Retina (tissue), 1 donor: ENCODE measurements at regions not wholly inside any gene's neighbourhood (a gene's known extent, or its start where the extent isn't known, plus 50 kb on each side); places are given as distances from the start of the nearest gene placed in this dataset.

Source experiments
- DNase-seq: peaks from one replicate; pipeline ENCODE4 v3.0.0-alpha.2; 2016

GRCh38 chr13:110097013-110097412 lies 209.9 kb downstream of the COL4A1 start:
- no peak for DNase-seq

GRCh38 chr13:110092831-110093247 lies 214.1 kb downstream of the COL4A1 start:
- DNase-seq, result no peak

- no peak for DNase-seq
These were observed 217.1 kb downstream of the COL4A1 start for GRCh38 chr13:110089815-110090214.

GRCh38 chr13:110089100-110089499 lies 217.9 kb downstream of the COL4A1 start:
- DNase-seq, result no peak

GRCh38 chr13:110073982-110074381 lies 233.0 kb downstream of the COL4A1 start:
- DNase-seq, result no peak

- DNase-seq, result no peak
These were observed 236.3 kb downstream of the COL4A1 start for GRCh38 chr13:110070511-110071120.

GRCh38 chr13:110070046-110070445 lies 236.9 kb downstream of the COL4A1 start:
- no peak for DNase-seq

- DNase-seq, result no peak
These were observed 238.8 kb downstream of the COL4A1 start for GRCh38 chr13:110068176-110068473.

- DNase-seq, result no peak
These were observed 239.4 kb downstream of the COL4A1 start for GRCh38 chr13:110067355-110068175.

GRCh38 chr13:110065780-110066179 lies 241.2 kb downstream of the COL4A1 start:
- DNase-seq, result no peak

- DNase-seq, result no peak
These were observed 243.2 kb downstream of the COL4A1 start for GRCh38 chr13:110063490-110064421.

- DNase-seq, result no peak
These were observed 244.0 kb downstream of the COL4A1 start for GRCh38 chr13:110062777-110063442.

GRCh38 chr13:110062077-110062776 lies 244.7 kb downstream of the COL4A1 start:
- no peak for DNase-seq

- no peak for DNase-seq
These were observed 245.7 kb downstream of the COL4A1 start for GRCh38 chr13:110061270-110061669.

GRCh38 chr13:110057052-110057451 lies 249.9 kb downstream of the COL4A1 start:
- no peak for DNase-seq

- no peak for DNase-seq
These were observed 250.3 kb downstream of the COL4A1 start for GRCh38 chr13:110056640-110057039.

GRCh38 chr13:110055089-110055488 lies 251.9 kb downstream of the COL4A1 start:
- DNase-seq, result no peak

GRCh38 chr13:110054041-110054440 lies 252.9 kb downstream of the COL4A1 start:
- DNase-seq, result no peak

GRCh38 chr13:110047496-110047895 lies 259.5 kb downstream of the COL4A1 start:
- peak; percentile 54 for DNase-seq

- DNase-seq, result no peak
These were observed 260.1 kb downstream of the COL4A1 start for GRCh38 chr13:110046811-110047210.

- DNase-seq, result no peak
These were observed 259.5 kb upstream of the IRS2 start for GRCh38 chr13:110045919-110046318.

- no peak for DNase-seq
These were observed 258.8 kb upstream of the IRS2 start for GRCh38 chr13:110045202-110045601.
